Activated CD4-positive, alpha-beta T cell treated with anti-CD3 and anti-CD28 coated beads for 48 hours (primary cell): ENCODE measurements at regions not wholly inside any gene's neighbourhood (a gene's known extent, or its start where the extent isn't known, plus 50 kb on each side); places are given as distances from the start of the nearest gene placed in this dataset.
"Not testable (repeated sequence)": the region's sequence is repeated elsewhere in the genome, so short reads cannot be mapped to it uniquely, and the experiment has no call there.

ENCODE experiments used
- DNase-seq: peaks from one replicate; pipeline ENCODE4 v3.0.0-alpha.2; 2020

- no peak for DNase-seq
These were observed 132.9 kb upstream of the LRIG1 start for GRCh38 chr3:66633402-66634381.

GRCh38 chr3:66638717-66639116 lies 137.9 kb upstream of the LRIG1 start:
- DNase-seq: no peak

GRCh38 chr3:66639809-66640356 lies 139.1 kb upstream of the LRIG1 start:
- no peak for DNase-seq

GRCh38 chr3:66642019-66642418 lies 141.2 kb upstream of the LRIG1 start:
- DNase-seq: no peak

GRCh38 chr3:66642484-66642883 lies 141.7 kb upstream of the LRIG1 start:
- DNase-seq: no peak

GRCh38 chr3:66644549-66644948 lies 143.7 kb upstream of the LRIG1 start:
- DNase-seq: no peak

- no peak for DNase-seq
These were observed 148.2 kb upstream of the LRIG1 start for GRCh38 chr3:66648975-66649374.

- not testable (repeated sequence) for DNase-seq
These were observed 150.7 kb upstream of the LRIG1 start for GRCh38 chr3:66651520-66651919.

GRCh38 chr3:66652100-66652499 lies 151.3 kb upstream of the LRIG1 start:
- DNase-seq: not testable (repeated sequence)

- no peak for DNase-seq
These were observed 154.2 kb upstream of the LRIG1 start for GRCh38 chr3:66655044-66655443.

GRCh38 chr3:66655671-66656070 lies 154.8 kb upstream of the LRIG1 start:
- DNase-seq: no peak

- DNase-seq: no peak
These were observed 155.8 kb upstream of the LRIG1 start for GRCh38 chr3:66656609-66657008.

GRCh38 chr3:66659056-66659455 lies 158.2 kb upstream of the LRIG1 start:
- DNase-seq: no peak

GRCh38 chr3:66661628-66662027 lies 160.8 kb upstream of the LRIG1 start:
- no peak for DNase-seq

- no peak for DNase-seq
These were observed 162.1 kb upstream of the LRIG1 start for GRCh38 chr3:66662894-66663293.

- no peak for DNase-seq
These were observed 164.3 kb upstream of the LRIG1 start for GRCh38 chr3:66665021-66665695.

GRCh38 chr3:66666362-66666761 lies 165.5 kb upstream of the LRIG1 start:
- no peak for DNase-seq

GRCh38 chr3:66667263-66667662 lies 166.4 kb upstream of the LRIG1 start:
- no peak for DNase-seq

GRCh38 chr3:66671291-66671690 lies 170.5 kb upstream of the LRIG1 start:
- DNase-seq: no peak

GRCh38 chr3:66672830-66673229 lies 172.0 kb upstream of the LRIG1 start:
- DNase-seq: no peak

GRCh38 chr3:66673293-66673692 lies 172.5 kb upstream of the LRIG1 start:
- DNase-seq: no peak

- DNase-seq: no peak
These were observed 174.5 kb upstream of the LRIG1 start for GRCh38 chr3:66675366-66675765.

GRCh38 chr3:66692042-66692765 lies 191.4 kb upstream of the LRIG1 start:
- no peak for DNase-seq
